Right forelimb (tissue), 1 donor: ENCODE measurements at regions not wholly inside any gene's neighbourhood (a gene's known extent, or its start where the extent isn't known, plus 50 kb on each side); places are given as distances from the start of the nearest gene placed in this dataset.
"Not testable (repeated sequence)": the region's sequence is repeated elsewhere in the genome, so short reads cannot be mapped to it uniquely, and the experiment has no call there.

Experiments
- DNase-seq: peaks from one replicate; pipeline ENCODE4 v3.0.0-alpha.2; 2018

GRCh38 chr12:4191149-4191548, 82.4 kb upstream of the CCND2 start:
- DNase-seq = no peak

GRCh38 chr12:4190366-4191063, 83.0 kb upstream of the CCND2 start:
- no peak for DNase-seq

GRCh38 chr12:4189721-4190120, 83.8 kb upstream of the CCND2 start:
- no peak for DNase-seq

GRCh38 chr12:4187916-4188315, 85.6 kb upstream of the CCND2 start:
- DNase-seq = no peak

GRCh38 chr12:4187315-4187714, 86.2 kb upstream of the CCND2 start:
- DNase-seq = not testable (repeated sequence)

GRCh38 chr12:4178424-4179170, 95.0 kb upstream of the CCND2 start:
- no peak for DNase-seq

GRCh38 chr12:4177262-4177661, 96.3 kb upstream of the CCND2 start:
- no peak for DNase-seq

GRCh38 chr12:4176168-4176567, 97.4 kb upstream of the CCND2 start:
- DNase-seq = no peak

GRCh38 chr12:4174417-4174816, 99.1 kb upstream of the CCND2 start:
- DNase-seq = no peak

GRCh38 chr12:4172999-4173398, 100.6 kb upstream of the CCND2 start:
- DNase-seq = no peak

GRCh38 chr12:4171742-4172141, 101.8 kb upstream of the CCND2 start:
- no peak for DNase-seq

GRCh38 chr12:4169959-4170358, 103.6 kb upstream of the CCND2 start:
- no peak for DNase-seq

GRCh38 chr12:4169531-4169930, 104.0 kb upstream of the CCND2 start:
- no peak for DNase-seq

GRCh38 chr12:4168036-4168435, 105.5 kb upstream of the CCND2 start:
- no peak for DNase-seq

- peak; percentile 94 for DNase-seq
Observed at GRCh38 chr12:4164559-4165558, 108.7 kb upstream of the CCND2 start.

GRCh38 chr12:4164188-4164558, 109.4 kb upstream of the CCND2 start:
- DNase-seq = peak; percentile 52

- DNase-seq = no peak
Observed at GRCh38 chr12:4161718-4162117, 111.8 kb upstream of the CCND2 start.

GRCh38 chr12:4160314-4161040, 113.1 kb upstream of the CCND2 start:
- DNase-seq = no peak

- no peak for DNase-seq
Observed at GRCh38 chr12:4159851-4160250, 113.7 kb upstream of the CCND2 start.

- DNase-seq = no peak
Observed at GRCh38 chr12:4158306-4158705, 115.3 kb upstream of the CCND2 start.

GRCh38 chr12:4157122-4157521, 116.4 kb upstream of the CCND2 start:
- DNase-seq = no peak

- no peak for DNase-seq
Observed at GRCh38 chr12:4156317-4156716, 117.2 kb upstream of the CCND2 start.
